Tibial artery (tissue), 4 donors: ENCODE measurements at regions not wholly inside any gene's neighbourhood (a gene's known extent, or its start where the extent isn't known, plus 50 kb on each side); places are given as distances from the start of the nearest gene placed in this dataset.

ENCODE experiments used
- DNase-seq, 2 donors: peaks; one replicate each; pipeline ENCODE4 v3.0.0-alpha.2; 2019
- H3K27ac ChIP-seq, 2 donors: fragments of 200-600 bp; sonication (generic) in 1 of 2; 1 replicate in 1 of 2; 2 replicates in 1 of 2; pipeline ENCODE4 v1.5.1; 2018 to 2019; ENCODE audit warnings: mild to moderate bottlenecking in 1 of 2
- H3K27me3 ChIP-seq, 2 donors: fragments of 200-600 bp; sonication (generic) in 1 of 2; one replicate each; pipeline versions ENCODE4 v1.5.1 to v1.6.0; 2016 to 2019
- H3K36me3 ChIP-seq, 3 donors: fragments of 200-600 bp; sonication (generic) in 2 of 3; one replicate each; pipeline ENCODE4 v1.5.1; 2016 to 2019; ENCODE audit warnings: mild to moderate bottlenecking in 2 of 3
- H3K4me1 ChIP-seq, 4 donors: fragments of 200-600 bp; sonication (generic) in 2 of 4; 1 replicate in 3 of 4; 2 replicates in 1 of 4; pipeline ENCODE4 v1.5.1; 2016 to 2019
- H3K4me3 ChIP-seq, 2 donors: fragments of 200-600 bp; sonication (generic) in 1 of 2; 1 replicate in 1 of 2; 2 replicates in 1 of 2; pipeline ENCODE4 v1.5.1; 2018 to 2019; ENCODE audit warnings: mild to moderate bottlenecking in 2 of 2
- H3K9me3 ChIP-seq, 3 donors: fragments of 200-600 bp; sonication (generic) in 1 of 3; one replicate each; pipeline ENCODE4 v1.5.1; 2016 to 2019
- CTCF ChIP-seq, 2 experiments: fragments of 200-600 bp in 1 of 2; fragments of 450-650 bp in 1 of 2; IDR thresholded peaks; one replicate each; pipeline ENCODE4 v1.5.1; 2017 to 2019; ENCODE audit warnings: antibody characterized with exemption in 2 of 2, mild to moderate bottlenecking in 1 of 2, moderate library complexity in 1 of 2
- intact Hi-C: fragments of 100-400 bp; cut with DNase I; formaldehyde crosslinking; loops from one replicate; pipeline ENCODE4 v1.15.0; 2023; ENCODE audit warnings: low total_unique reads

GRCh38 chrX:122475306-122475705 is 708.8 kb upstream of the GRIA3 start:
- intact Hi-C loops: no loop called here
- H3K4me3 ChIP-seq: no peak overlapping the region

DNA sequence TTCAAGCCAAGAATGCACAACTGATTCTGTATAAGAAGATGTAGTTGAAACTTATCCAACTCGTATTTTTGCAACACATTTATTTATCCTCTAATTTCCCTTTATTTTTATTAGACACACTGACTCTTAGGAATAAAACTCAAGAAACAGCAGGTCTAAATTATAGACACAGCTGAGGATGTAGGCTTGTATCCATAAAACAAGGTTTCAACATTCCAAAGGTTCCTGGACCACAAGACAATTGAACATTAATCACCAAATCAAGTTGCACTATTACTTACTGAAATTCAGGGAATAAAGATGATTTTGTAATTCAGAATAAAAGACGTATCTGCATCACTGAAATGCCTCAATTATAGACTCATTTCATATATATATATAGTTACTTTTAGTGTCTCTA is 683.5 kb upstream of the GRIA3 start:
- H3K9me3 ChIP-seq: no peaks in the 10 kb centered on the region

More at GRCh38 chrX:122475306-122475705, 708.8 kb upstream of the GRIA3 start:
- no peaks in the 10 kb centered on the region for H3K36me3 ChIP-seq
- no peaks in the 10 kb centered on the region for H3K27me3 ChIP-seq
- no peak for TF ChIP-seq CTCF (IDR thresholded peaks at IDR 0.05)
- no peak overlapping the region for H3K27ac ChIP-seq
- no peaks in the 10 kb centered on the region for H3K4me1 ChIP-seq
- DNase-seq: no peak
- no peaks in the 10 kb centered on the region for H3K9me3 ChIP-seq

DNA sequence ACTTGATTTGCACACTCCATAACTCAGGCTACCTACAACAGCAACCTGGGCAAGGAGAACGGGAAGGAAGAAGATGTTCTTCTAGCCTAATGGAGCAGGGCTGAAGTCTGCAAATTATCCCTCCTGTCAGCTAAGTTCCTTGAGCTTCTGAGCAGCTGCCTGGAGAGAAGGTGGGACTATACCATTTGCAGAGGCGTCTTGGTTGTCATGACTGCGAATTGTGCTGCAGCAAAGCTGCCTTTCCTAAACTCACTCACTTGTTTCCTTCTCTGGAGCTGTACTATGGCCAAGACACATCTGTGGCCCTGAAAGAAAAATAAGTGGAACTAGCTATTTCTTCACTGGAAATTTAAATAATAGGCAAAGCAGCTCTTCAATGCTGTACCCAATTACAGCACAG is 682.4 kb upstream of the GRIA3 start:
- intact Hi-C loops: no loop called here
- no peak for DNase-seq
- no peak for TF ChIP-seq CTCF (IDR thresholded peaks at IDR 0.05)

More for the DNA sequence above, 683.5 kb upstream of the GRIA3 start:
- no peak for TF ChIP-seq CTCF (IDR thresholded peaks at IDR 0.05)
- no peaks in the 10 kb centered on the region for H3K27me3 ChIP-seq
- DNase-seq: no peak
- no peaks in the 10 kb centered on the region for H3K4me1 ChIP-seq
- no peaks in the 10 kb centered on the region for H3K36me3 ChIP-seq
- no peak overlapping the region for H3K27ac ChIP-seq
- H3K4me3 ChIP-seq: no peak overlapping the region
- intact Hi-C loops: no loop called here

GRCh38 chrX:122504026-122504425 is 680.1 kb upstream of the GRIA3 start:
- no peaks in the 10 kb centered on the region for H3K9me3 ChIP-seq
- no peaks in the 10 kb centered on the region for H3K4me1 ChIP-seq
- intact Hi-C loops: no loop called here
- no peaks in the 10 kb centered on the region for H3K27me3 ChIP-seq
- H3K36me3 ChIP-seq: no peaks in the 10 kb centered on the region
- TF ChIP-seq CTCF (IDR thresholded peaks at IDR 0.05): no peak
- H3K4me3 ChIP-seq: no peak overlapping the region
- no peak for DNase-seq
- no peak overlapping the region for H3K27ac ChIP-seq

More for the DNA sequence above, 682.4 kb upstream of the GRIA3 start:
- Histone ChIP-seq H3K27me3 (no peaks in the 10 kb centered on the region), H3K9me3 (no peaks in the 10 kb centered on the region), H3K4me3 (no peak overlapping the region), H3K4me1 (no peaks in the 10 kb centered on the region), H3K36me3 (no peaks in the 10 kb centered on the region), H3K27ac (no peak overlapping the region)

DNA sequence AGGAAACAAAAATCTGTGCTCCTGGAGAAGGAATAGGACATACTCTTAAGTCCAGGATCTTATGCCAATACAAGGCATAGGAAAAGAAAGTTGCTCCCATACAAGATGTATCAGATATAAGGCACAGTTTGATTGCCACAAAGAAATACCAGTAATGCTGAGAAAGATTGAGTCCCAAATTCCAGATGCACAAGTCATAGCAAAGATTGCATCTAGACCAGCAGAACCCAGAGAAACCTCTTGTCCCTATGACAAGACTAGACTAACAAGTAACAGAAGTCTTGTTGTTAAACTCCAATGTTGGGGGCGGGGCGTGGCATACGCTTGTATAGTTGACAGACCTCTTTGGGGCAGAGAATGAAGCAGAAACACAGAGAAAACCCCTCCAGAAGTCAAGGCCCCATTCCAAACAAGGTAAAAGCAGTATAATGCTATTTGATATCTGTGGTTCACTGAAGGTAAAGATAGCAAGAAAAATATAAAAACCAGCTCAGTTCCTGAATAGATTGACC is 671.5 kb upstream of the GRIA3 start:
- no peaks in the 10 kb centered on the region for H3K4me1 ChIP-seq
- H3K27ac ChIP-seq: no peak overlapping the region
- no peak overlapping the region for H3K4me3 ChIP-seq
- TF ChIP-seq CTCF (IDR thresholded peaks at IDR 0.05): no peak
- DNase-seq: no peak
- H3K36me3 ChIP-seq: no peaks in the 10 kb centered on the region
- H3K9me3 ChIP-seq: no peaks in the 10 kb centered on the region
- no peaks in the 10 kb centered on the region for H3K27me3 ChIP-seq
- intact Hi-C loops: no loop called here

DNA sequence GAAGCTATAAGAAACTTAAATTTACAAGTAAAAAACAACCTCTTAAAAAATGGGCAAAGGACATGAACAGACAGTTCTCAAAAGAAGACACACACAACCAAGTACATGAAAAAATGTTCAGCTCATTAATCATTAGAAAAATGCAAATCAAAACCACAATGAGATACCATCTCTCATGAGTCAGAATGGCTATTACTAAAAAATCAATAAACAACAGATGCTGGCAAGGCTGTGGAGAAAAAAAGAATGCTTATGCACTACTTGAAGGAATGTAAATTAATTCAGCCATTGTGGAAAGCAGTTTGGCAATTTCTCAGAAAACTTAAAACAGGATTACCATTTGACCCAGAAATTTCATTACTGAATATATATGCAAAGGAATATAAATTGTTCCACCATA is 666.3 kb upstream of the GRIA3 start:
- no peak for TF ChIP-seq CTCF (IDR thresholded peaks at IDR 0.05)
- intact Hi-C loops: no loop called here
- H3K27ac ChIP-seq: no peak overlapping the region

More for the DNA sequence above, 666.3 kb upstream of the GRIA3 start:
- no peaks in the 10 kb centered on the region for H3K36me3 ChIP-seq
- H3K9me3 ChIP-seq: no peaks in the 10 kb centered on the region
- H3K4me1 ChIP-seq: no peaks in the 10 kb centered on the region
- no peaks in the 10 kb centered on the region for H3K27me3 ChIP-seq
- no peak for DNase-seq
- H3K4me3 ChIP-seq: no peak overlapping the region
